Testis (tissue), 2 donors: ENCODE measurements at regions not wholly inside any gene's neighbourhood (a gene's known extent, or its start where the extent isn't known, plus 50 kb on each side); places are given as distances from the start of the nearest gene placed in this dataset.

Source experiments
- CTCF ChIP-seq, 3 experiments: fragments of 450-650 bp in 2 of 3; fragments of 200-600 bp in 1 of 3; sonication (generic) in 1 of 3; IDR thresholded peaks; one replicate each; pipeline ENCODE4 v1.5.1; 2016 to 2019; ENCODE audit warnings: antibody characterized with exemption in 3 of 3, mild to moderate bottlenecking in 2 of 3, moderate library complexity in 1 of 3
- POLR2A ChIP-seq: fragments of 450-650 bp; IDR thresholded peaks from one replicate; pipeline ENCODE4 v1.6.1; 2017; ENCODE audit warnings: antibody characterized with exemption, mild to moderate bottlenecking, moderate library complexity

DNA sequence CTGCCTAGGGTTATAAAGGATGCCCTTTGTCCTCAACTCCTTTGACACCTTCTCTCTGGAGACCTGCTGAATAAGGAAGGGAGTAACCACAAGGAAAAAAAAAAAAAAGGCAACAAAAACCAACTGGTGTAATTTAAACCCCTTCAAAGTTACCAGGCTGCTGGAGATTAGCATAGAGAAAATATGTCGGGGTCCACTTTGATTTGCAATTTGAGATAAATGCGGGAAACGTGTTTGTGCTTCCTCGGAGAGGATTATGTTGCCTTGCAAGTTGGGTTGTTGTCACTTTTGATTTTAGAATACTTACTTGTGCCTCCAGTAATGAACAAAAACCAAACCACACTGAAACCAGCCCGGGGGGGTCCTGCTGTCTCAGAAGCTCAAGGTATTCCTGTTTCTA is 200.2 kb upstream of the MYL2 start:
- TF ChIP-seq CTCF (IDR thresholded peaks at IDR 0.05) (no peak), POLR2A (no peak)
